Body of pancreas (tissue), 4 donors: ENCODE measurements at regions not wholly inside any gene's neighbourhood (a gene's known extent, or its start where the extent isn't known, plus 50 kb on each side); places are given as distances from the start of the nearest gene placed in this dataset.

Experiments used
- CTCF ChIP-seq, 7 experiments: fragments of 450-650 bp in 4 of 7; fragments of 200-600 bp in 3 of 7; sonication (generic) in 3 of 7; IDR thresholded peaks; one replicate each; pipeline ENCODE4 v1.5.1; 2016 to 2019; ENCODE audit warnings: antibody characterized with exemption in 7 of 7
- POLR2A ChIP-seq, 3 donors: fragments of 450-650 bp; IDR thresholded peaks; one replicate each; pipeline ENCODE4 v1.6.1; 2016; ENCODE audit warnings: antibody characterized with exemption in 3 of 3, mild to moderate bottlenecking in 2 of 3

- no peak for TF ChIP-seq CTCF (IDR thresholded peaks at IDR 0.05)
- no peak for TF ChIP-seq POLR2A (IDR thresholded peaks at IDR 0.05)
These were observed 493.6 kb upstream of the MDFIC2 start for GRCh38 chr3:70806021-70806420.
